Endothelial cell (in vitro differentiated cells): ENCODE measurements at regions not wholly inside any gene's neighbourhood (a gene's known extent, or its start where the extent isn't known, plus 50 kb on each side); places are given as distances from the start of the nearest gene placed in this dataset.

ENCODE experiments used
- DNase-seq: peaks from one replicate; pipeline ENCODE4 v3.0.0; 2021; ENCODE audit warnings: low spot score
- H3K27ac Mint-ChIP-seq: one replicate; pipeline ENCODE4 v1.8.0; 2021; ENCODE audit warnings: mixed read lengths, inconsistent platforms; ENCODE audit not compliant: unreplicated experiment
- H3K27me3 Mint-ChIP-seq: one replicate; pipeline ENCODE4 v1.8.0; 2021; ENCODE audit warnings: mild to moderate bottlenecking, moderate library complexity, mixed read lengths, inconsistent platforms; ENCODE audit not compliant: unreplicated experiment
- H3K36me3 Mint-ChIP-seq: one replicate; pipeline ENCODE4 v1.8.0; 2021; ENCODE audit warnings: mild to moderate bottlenecking, low read depth, mixed read lengths, inconsistent platforms; ENCODE audit not compliant: unreplicated experiment
- H3K4me1 Mint-ChIP-seq: one replicate; pipeline ENCODE4 v1.8.0; 2021; ENCODE audit warnings: mild to moderate bottlenecking, mixed read lengths, inconsistent platforms; ENCODE audit not compliant: unreplicated experiment
- H3K4me3 Mint-ChIP-seq: one replicate; pipeline ENCODE4 v1.8.0; 2021; ENCODE audit warnings: mild to moderate bottlenecking, mixed read lengths, inconsistent platforms; ENCODE audit not compliant: unreplicated experiment
- H3K9me3 Mint-ChIP-seq: one replicate; pipeline ENCODE4 v1.8.0; 2021; ENCODE audit warnings: mixed read lengths, inconsistent platforms; ENCODE audit not compliant: unreplicated experiment
- CTCF ChIP-seq: fragments of 200-600 bp; sonication (generic); IDR thresholded peaks from one replicate; pipeline ENCODE4 v1.5.0; 2021; ENCODE audit warnings: antibody characterized with exemption; ENCODE audit not compliant: unreplicated experiment

GRCh38 chr13:86864376-86864775 lies 806.8 kb upstream of the SLITRK5 start:
- no peak overlapping the region for H3K27ac Mint-ChIP-seq

GRCh38 chr13:86870444-86870843 lies 800.7 kb upstream of the SLITRK5 start:
- no peak overlapping the region for H3K27ac Mint-ChIP-seq
- H3K4me3 Mint-ChIP-seq: no peak overlapping the region

More at GRCh38 chr13:86864376-86864775, 806.8 kb upstream of the SLITRK5 start:
- no peak for TF ChIP-seq CTCF
- Mint-ChIP-seq H3K36me3 (no peaks in the 10 kb centered on the region), H3K4me3 (no peak overlapping the region), H3K27me3 (peaks cover 4% of the 10 kb centered on the region), H3K4me1 (no peaks in the 10 kb centered on the region), H3K9me3 (no peaks in the 10 kb centered on the region)
- no peak for DNase-seq

GRCh38 chr13:86877441-86877840 lies 793.7 kb upstream of the SLITRK5 start:
- no peak overlapping the region for H3K4me3 Mint-ChIP-seq
- peaks cover 1% of the 10 kb centered on the region for H3K27me3 Mint-ChIP-seq
- H3K4me1 Mint-ChIP-seq: peaks cover under 1% of the 10 kb centered on the region
- no peaks in the 10 kb centered on the region for H3K9me3 Mint-ChIP-seq
- H3K36me3 Mint-ChIP-seq: no peaks in the 10 kb centered on the region
- no peak for TF ChIP-seq CTCF
- no peak overlapping the region for H3K27ac Mint-ChIP-seq
- DNase-seq: no peak

More at GRCh38 chr13:86870444-86870843, 800.7 kb upstream of the SLITRK5 start:
- Mint-ChIP-seq H3K9me3 (no peaks in the 10 kb centered on the region), H3K27me3 (no peaks in the 10 kb centered on the region), H3K36me3 (no peaks in the 10 kb centered on the region), H3K4me1 (no peaks in the 10 kb centered on the region)
- TF ChIP-seq CTCF: peak; percentile 92
- no peak for DNase-seq

- Mint-ChIP-seq H3K9me3 (no peaks in the 10 kb centered on the region), H3K4me1 (peaks cover 5% of the 10 kb centered on the region), H3K27me3 (peaks cover 1% of the 10 kb centered on the region), H3K36me3 (no peaks in the 10 kb centered on the region), H3K4me3 (no peak overlapping the region), H3K27ac (no peak overlapping the region)
- TF ChIP-seq CTCF: no peak
- DNase-seq: no peak
These were observed 792.4 kb upstream of the SLITRK5 start for GRCh38 chr13:86878781-86879180.

- peaks cover 1% of the 10 kb centered on the region for H3K27me3 Mint-ChIP-seq
- H3K36me3 Mint-ChIP-seq: no peaks in the 10 kb centered on the region
- no peak for DNase-seq
- no peak overlapping the region for H3K27ac Mint-ChIP-seq
- TF ChIP-seq CTCF: no peak
- no peak overlapping the region for H3K4me3 Mint-ChIP-seq
- H3K9me3 Mint-ChIP-seq: no peaks in the 10 kb centered on the region
- H3K4me1 Mint-ChIP-seq: peaks cover 8% of the 10 kb centered on the region
These were observed 789.8 kb upstream of the SLITRK5 start for GRCh38 chr13:86881390-86881789.
